Neural progenitor cell (in vitro differentiated cells): ENCODE measurements at regions not wholly inside any gene's neighbourhood (a gene's known extent, or its start where the extent isn't known, plus 50 kb on each side); places are given as distances from the start of the nearest gene placed in this dataset.

Experiments
- CTCF ChIP-seq: fragments of 200-600 bp; sonication (generic); IDR thresholded peaks from 2 replicates; pipeline ENCODE4 v1.5.1; 2017; ENCODE audit warnings: antibody characterized with exemption, mild to moderate bottlenecking
- EZH2 ChIP-seq: fragments of 200-600 bp; sonication (generic); IDR thresholded peaks from 2 replicates; pipeline ENCODE4 v1.6.1; 2017; ENCODE audit warnings: antibody characterized with exemption, mild to moderate bottlenecking, moderate library complexity

GRCh38 chr14:104476437-104476836, 103.1 kb upstream of the C14orf180 start:
- TF ChIP-seq CTCF (no peak), EZH2 (no peak)
